Spleen (tissue), 11 donors: ENCODE measurements at regions not wholly inside any gene's neighbourhood (a gene's known extent, or its start where the extent isn't known, plus 50 kb on each side); places are given as distances from the start of the nearest gene placed in this dataset.

Experiments used
- DNase-seq: peaks from one replicate; pipeline ENCODE4 v3.0.0-alpha.2; 2020
- H3K27ac ChIP-seq, 8 donors: fragments of 200-600 bp; sonication (generic) in 7 of 8; 1 replicate in 4 of 8; 2 replicates in 4 of 8; pipeline versions ENCODE4 v1.5.0 to v1.8.0; 2016 to 2021; ENCODE audit warnings: inconsistent platforms in 4 of 8, mild to moderate bottlenecking in 4 of 8, moderate library complexity in 1 of 8
- H3K27me3 ChIP-seq, 7 donors: fragments of 200-600 bp; sonication (generic) in 6 of 7; replicated peaks in 1 of 7; 1 replicate in 4 of 7; 2 replicates in 3 of 7; pipeline versions ENCODE4 v1.5.0 to v1.8.0; 2016 to 2021; ENCODE audit warnings: inconsistent platforms in 3 of 7, mild to moderate bottlenecking in 1 of 7
- H3K36me3 ChIP-seq, 6 donors: fragments of 200-600 bp; sonication (generic) in 5 of 6; 1 replicate in 4 of 6; 2 replicates in 2 of 6; pipeline versions ENCODE4 v1.5.0 to v1.8.0; 2016 to 2021; ENCODE audit warnings: inconsistent platforms in 2 of 6
- H3K4me1 ChIP-seq, 6 donors: fragments of 200-600 bp; sonication (generic) in 5 of 6; 1 replicate in 3 of 6; 2 replicates in 3 of 6; pipeline versions ENCODE4 v1.5.0 to v1.8.0; 2016 to 2021; ENCODE audit warnings: inconsistent platforms in 3 of 6
- H3K4me3 ChIP-seq, 8 donors: fragments of 200-600 bp; sonication (generic) in 7 of 8; 1 replicate in 4 of 8; 2 replicates in 4 of 8; pipeline versions ENCODE4 v1.5.0 to v1.8.0; 2016 to 2021; ENCODE audit warnings: inconsistent platforms in 4 of 8, mild to moderate bottlenecking in 4 of 8, moderate library complexity in 2 of 8
- H3K9me3 ChIP-seq, 8 donors: fragments of 200-600 bp; sonication (generic) in 7 of 8; 1 replicate in 4 of 8; 2 replicates in 4 of 8; pipeline versions ENCODE4 v1.5.0 to v1.8.0; 2016 to 2021; ENCODE audit warnings: inconsistent platforms in 4 of 8
- POLR2A ChIP-seq, 3 donors: fragments of 450-650 bp; IDR thresholded peaks; one replicate each; pipeline ENCODE4 v1.5.1; 2017; ENCODE audit warnings: antibody characterized with exemption in 3 of 3, mild to moderate bottlenecking in 1 of 3
- POLR2AphosphoS5 ChIP-seq, 3 donors: sonication (generic); formaldehyde crosslinking; IDR thresholded peaks; one replicate each; pipeline ENCODE4 v1.5.1; 2017; ENCODE audit warnings: antibody characterized with exemption in 3 of 3
- WGBS, 5 donors: extraction: QIAGEN DNeasy Blood & Tissue Kit in 3 of 5; methylation state at CpG; one replicate each; pipeline versions ENCODE4 v1.1.5 to v1.1.7; 2013 to 2018; 5-methylcytosine and 5-hydroxymethylcytosine counted together
- intact Hi-C: fragments of 100-400 bp; cut with DNase I; formaldehyde crosslinking; loops from one replicate; pipeline ENCODE4 v1.15.0; 2023; ENCODE audit warnings: low total_unique reads
- TF ChIP-seq, protein P1 (sequence below), 11 experiments: fragments of 200-600 bp in 7 of 11; fragments of 450-650 bp in 4 of 11; sonication (generic) in 4 of 11; IDR thresholded peaks in 8 of 11; conservative IDR thresholded peaks in 3 of 11; 1 replicate in 7 of 11; 2 replicates in 4 of 11; pipeline versions ENCODE4 v1.4.0 to v1.8.0; 2016 to 2021; ENCODE audit warnings: antibody characterized with exemption in 11 of 11, inconsistent platforms in 4 of 11, mild to moderate bottlenecking in 1 of 11
- donor health status: healthy with polysubstance abuse.
- donor health status: DM: no; HTN: no; CAD: no; lungs with moderate emphysema.
- donor health status: DM: no; HTN: no; CAD: no.
- donor health status: Bipolar disorder and iron deficiency.
- donor health status: healthy.
- donor health status: DM: no; HTN: no; CAD: no.
- donor health status: DM: yes; HTN: yes; CAD: no.

GRCh38 chr6:100126790-100127484 lies 132.9 kb upstream of the MCHR2 start:
- intact Hi-C loops = no loop called here
- no peak for DNase-seq
- Histone ChIP-seq H3K4me1 (no peaks in the 10 kb centered on the region), H3K4me3 (no peak overlapping the region), H3K36me3 (no peaks in the 10 kb centered on the region), H3K9me3 (peaks cover 0 to 22% (median 16%) of the 10 kb centered on the region in 8 donors), H3K27ac (no peak overlapping the region), H3K27me3 (no peaks in the 10 kb centered on the region)
- TF ChIP-seq, protein P1, sequence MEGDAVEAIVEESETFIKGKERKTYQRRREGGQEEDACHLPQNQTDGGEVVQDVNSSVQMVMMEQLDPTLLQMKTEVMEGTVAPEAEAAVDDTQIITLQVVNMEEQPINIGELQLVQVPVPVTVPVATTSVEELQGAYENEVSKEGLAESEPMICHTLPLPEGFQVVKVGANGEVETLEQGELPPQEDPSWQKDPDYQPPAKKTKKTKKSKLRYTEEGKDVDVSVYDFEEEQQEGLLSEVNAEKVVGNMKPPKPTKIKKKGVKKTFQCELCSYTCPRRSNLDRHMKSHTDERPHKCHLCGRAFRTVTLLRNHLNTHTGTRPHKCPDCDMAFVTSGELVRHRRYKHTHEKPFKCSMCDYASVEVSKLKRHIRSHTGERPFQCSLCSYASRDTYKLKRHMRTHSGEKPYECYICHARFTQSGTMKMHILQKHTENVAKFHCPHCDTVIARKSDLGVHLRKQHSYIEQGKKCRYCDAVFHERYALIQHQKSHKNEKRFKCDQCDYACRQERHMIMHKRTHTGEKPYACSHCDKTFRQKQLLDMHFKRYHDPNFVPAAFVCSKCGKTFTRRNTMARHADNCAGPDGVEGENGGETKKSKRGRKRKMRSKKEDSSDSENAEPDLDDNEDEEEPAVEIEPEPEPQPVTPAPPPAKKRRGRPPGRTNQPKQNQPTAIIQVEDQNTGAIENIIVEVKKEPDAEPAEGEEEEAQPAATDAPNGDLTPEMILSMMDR (IDR thresholded peaks at IDR 0.05 in 8 of 11, conservative IDR thresholded peaks at IDR 0.05 in 3 of 11) = no peak
- no peak for TF ChIP-seq POLR2A (IDR thresholded peaks at IDR 0.05)
- no peak for TF ChIP-seq POLR2AphosphoS5 (IDR thresholded peaks at IDR 0.05)
- WGBS, 5 donors = 50 to 70% (median 61%) methylated on average over 6 of the region's 6 CpGs

GRCh38 chr6:100121854-100122609 lies 128.0 kb upstream of the MCHR2 start:
- no peaks in the 10 kb centered on the region for H3K4me1 ChIP-seq
- no peaks in the 10 kb centered on the region for H3K36me3 ChIP-seq
- peaks cover 0 to 6% (median 0%) of the 10 kb centered on the region in 7 donors for H3K27me3 ChIP-seq
- DNase-seq = no peak
- intact Hi-C loops = no loop called here
- 76 to 89% (median 83%) methylated on average over 2 of the region's 2 CpGs for WGBS, 5 donors
- TF ChIP-seq POLR2A (IDR thresholded peaks at IDR 0.05) = no peak
- TF ChIP-seq POLR2AphosphoS5 (IDR thresholded peaks at IDR 0.05) = no peak
- TF ChIP-seq, protein P1 (IDR thresholded peaks at IDR 0.05 in 8 of 11, conservative IDR thresholded peaks at IDR 0.05 in 3 of 11) = no peak
- no peak overlapping the region for H3K27ac ChIP-seq
- H3K9me3 ChIP-seq = no peaks in the 10 kb centered on the region
- H3K4me3 ChIP-seq = no peak overlapping the region

GRCh38 chr6:100119261-100119660 lies 125.2 kb upstream of the MCHR2 start:
- H3K36me3 ChIP-seq = no peaks in the 10 kb centered on the region
- intact Hi-C loops = loop anchor here (10.0 kb wide), 1 partner anchor 546 kb away; no protein-coding TSS in a partner anchor
- no peak for DNase-seq
- H3K4me1 ChIP-seq = no peaks in the 10 kb centered on the region
- no peaks in the 10 kb centered on the region for H3K9me3 ChIP-seq
- no peak overlapping the region for H3K4me3 ChIP-seq
- TF ChIP-seq POLR2A (IDR thresholded peaks at IDR 0.05) (no peak), POLR2AphosphoS5 (IDR thresholded peaks at IDR 0.05) (no peak)
- TF ChIP-seq, protein P1 (IDR thresholded peaks at IDR 0.05 in 8 of 11, conservative IDR thresholded peaks at IDR 0.05 in 3 of 11) = no peak
- H3K27me3 ChIP-seq = peaks cover 0 to 6% (median 0%) of the 10 kb centered on the region in 7 donors
- WGBS, 5 donors = 49 to 61% (median 60%) methylated on average over 4 of the region's 4 CpGs
- H3K27ac ChIP-seq = no peak overlapping the region

GRCh38 chr6:100118301-100118700 lies 124.3 kb upstream of the MCHR2 start:
- Histone ChIP-seq H3K4me3 (no peak overlapping the region), H3K27me3 (peaks cover 0 to 10% (median 0%) of the 10 kb centered on the region in 7 donors), H3K4me1 (no peaks in the 10 kb centered on the region), H3K27ac (no peak overlapping the region), H3K36me3 (no peaks in the 10 kb centered on the region), H3K9me3 (no peaks in the 10 kb centered on the region)
- WGBS, 5 donors = 77 to 86% (median 84%) methylated on average over 2 of the region's 2 CpGs
- TF ChIP-seq, protein P1 (IDR thresholded peaks at IDR 0.05 in 8 of 11, conservative IDR thresholded peaks at IDR 0.05 in 3 of 11) = no peak
- TF ChIP-seq POLR2A (IDR thresholded peaks at IDR 0.05) (no peak), POLR2AphosphoS5 (IDR thresholded peaks at IDR 0.05) (no peak)
- DNase-seq = no peak
- intact Hi-C loops = loop anchor here (10.0 kb wide), 1 partner anchor 546 kb away; no protein-coding TSS in a partner anchor
